Heart left ventricle (tissue), 16 donors: ENCODE measurements at regions not wholly inside any gene's neighbourhood (a gene's known extent, or its start where the extent isn't known, plus 50 kb on each side); places are given as distances from the start of the nearest gene placed in this dataset.

Experiments used
- ATAC-seq, 4 donors: fragments of 200-7000 bp; cut with Tn5 transposase; one replicate each; pipeline ENCODE4 v1.9.1; 2020 to 2022; ENCODE audit warnings: moderate library complexity in 4 of 4, mild to moderate bottlenecking in 3 of 4, moderate number of reproducible peaks in 1 of 4
- DNase-seq, 5 donors: peaks; one replicate each; pipeline ENCODE4 v3.0.0-alpha.2; 2020
- H3K27ac ChIP-seq, 12 donors: fragments of 200-600 bp; sonication (generic) in 4 of 12; one replicate each; pipeline versions ENCODE4 v1.5.0 to v1.8.0; 2016 to 2022; ENCODE audit warnings: mild to moderate bottlenecking in 2 of 12
- H3K27me3 ChIP-seq, 9 donors: fragments of 200-600 bp; sonication (generic) in 2 of 9; one replicate each; pipeline versions ENCODE4 v1.5.1 to v1.8.0; 2016 to 2022; ENCODE audit warnings: mild to moderate bottlenecking in 3 of 9
- H3K36me3 ChIP-seq, 9 donors: fragments of 200-600 bp; sonication (generic) in 2 of 9; one replicate each; pipeline versions ENCODE4 v1.5.0 to v1.8.0; 2018 to 2022; ENCODE audit warnings: mild to moderate bottlenecking in 2 of 9
- H3K4me1 ChIP-seq, 12 donors: fragments of 200-600 bp; sonication (generic) in 4 of 12; one replicate each; pipeline versions ENCODE4 v1.5.0 to v1.8.0; 2016 to 2022; ENCODE audit warnings: mild to moderate bottlenecking in 3 of 12
- H3K4me3 ChIP-seq, 12 donors: fragments of 200-600 bp; sonication (generic) in 4 of 12; one replicate each; pipeline versions ENCODE4 v1.5.0 to v1.8.0; 2017 to 2022; ENCODE audit warnings: mild to moderate bottlenecking in 9 of 12, moderate library complexity in 4 of 12
- H3K9me3 ChIP-seq, 12 donors: fragments of 200-600 bp; sonication (generic) in 4 of 12; one replicate each; pipeline versions ENCODE4 v1.5.0 to v1.8.0; 2016 to 2022; ENCODE audit warnings: mild to moderate bottlenecking in 1 of 12
- POLR2A ChIP-seq, 2 donors: fragments of 450-650 bp; IDR thresholded peaks; one replicate each; pipeline ENCODE4 v1.6.1; 2017; ENCODE audit warnings: antibody characterized with exemption in 2 of 2, mild to moderate bottlenecking in 2 of 2, moderate library complexity in 2 of 2
- whole genome bisulfite sequencing, 4 donors: extraction: QIAGEN DNeasy Blood & Tissue Kit in 2 of 4; methylation state at CpG; one replicate each; pipeline versions ENCODE4 v1.1.5 to v1.1.7; 2013 to 2018; 5-methylcytosine and 5-hydroxymethylcytosine counted together
- intact Hi-C, 10 donors: fragments of 100-400 bp; cut with DNase I; formaldehyde crosslinking; loops; one replicate each; pipeline versions ENCODE4 v1.11.1 to v1.14.2; 2022
- TF ChIP-seq, protein P1 (sequence below), 12 donors: fragments of 200-600 bp; sonication (generic) in 4 of 12; IDR thresholded peaks; one replicate each; pipeline versions ENCODE4 v1.5.0 to v1.8.0; 2018 to 2022; ENCODE audit warnings: antibody characterized with exemption in 12 of 12, mild to moderate bottlenecking in 5 of 12
- donor health status: ischemic (EF 13 %, LVEDD 7.1; RV severe dilation, severe dysfunction).
- donor health status: healthy with polysubstance abuse.
- donor health status: DM: no; HTN: yes; CAD: no.
- donor health status: DM: no; HTN: no; CAD: no.
- donor health status: ischemic (EF 25% LVEDD 6.9; RV normal size, moderate dysfunction).
- donor health status: ischemic (EF 25% LVEDD 5.7; RV mildly dilated, moderate dysfunction).
- donor health status: healthy.
- donor health status: DM: yes; HTN: yes; CAD: no.
- donor health status: ischemic (EF 35%, LVEDD 5.7; RV mildly dilated, moderate dysfunction).
- donor health status: nonischemic (EF 11% LVEDD 7.7; RV severe dilation, severe dysfunction).
- donor health status: DM: yes; HTN: yes; CAD: no.
- donor health status: PGD.
- donor health status: ischemic (EF 29% LVEDD 5.4; RV normal size, mild dysfunction).
- donor health status: nonischemic (EF 23%, LVEDD 6.1; RV moderate dilation, normal function).

DNA sequence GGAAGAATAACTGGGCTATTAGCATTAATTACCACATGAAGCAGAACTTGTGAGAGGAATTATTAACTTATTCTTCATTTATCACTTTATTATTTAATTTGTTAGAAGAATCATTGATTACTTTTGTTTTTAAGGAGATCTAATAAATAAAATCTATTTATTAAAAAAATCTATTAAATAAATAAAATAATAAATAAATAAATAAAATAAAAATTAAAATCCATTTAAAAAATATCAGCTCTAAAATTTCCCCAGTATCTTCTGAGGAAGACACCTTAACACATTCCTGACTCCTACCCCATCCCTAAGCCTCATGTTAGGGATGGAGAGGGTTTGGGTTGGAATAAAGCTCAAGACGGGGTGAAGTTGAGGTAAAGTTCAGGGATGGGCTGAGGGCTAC is 231.4 kb downstream of the CLIC5 start:
- no peak overlapping the region for H3K4me3 ChIP-seq
- no peak for DNase-seq
- no peaks in the 10 kb centered on the region for H3K4me1 ChIP-seq
- intact Hi-C loops = no loop called here
- H3K27ac ChIP-seq = no peak overlapping the region
- H3K27me3 ChIP-seq = no peaks in the 10 kb centered on the region
- H3K9me3 ChIP-seq = no peaks in the 10 kb centered on the region
- WGBS, 4 donors = 36 to 98% (median 93%) methylated on average over 1 of the region's 1 CpG
- H3K36me3 ChIP-seq = no peaks in the 10 kb centered on the region
- TF ChIP-seq POLR2A (IDR thresholded peaks at IDR 0.05) = no peak
- TF ChIP-seq, protein P1, sequence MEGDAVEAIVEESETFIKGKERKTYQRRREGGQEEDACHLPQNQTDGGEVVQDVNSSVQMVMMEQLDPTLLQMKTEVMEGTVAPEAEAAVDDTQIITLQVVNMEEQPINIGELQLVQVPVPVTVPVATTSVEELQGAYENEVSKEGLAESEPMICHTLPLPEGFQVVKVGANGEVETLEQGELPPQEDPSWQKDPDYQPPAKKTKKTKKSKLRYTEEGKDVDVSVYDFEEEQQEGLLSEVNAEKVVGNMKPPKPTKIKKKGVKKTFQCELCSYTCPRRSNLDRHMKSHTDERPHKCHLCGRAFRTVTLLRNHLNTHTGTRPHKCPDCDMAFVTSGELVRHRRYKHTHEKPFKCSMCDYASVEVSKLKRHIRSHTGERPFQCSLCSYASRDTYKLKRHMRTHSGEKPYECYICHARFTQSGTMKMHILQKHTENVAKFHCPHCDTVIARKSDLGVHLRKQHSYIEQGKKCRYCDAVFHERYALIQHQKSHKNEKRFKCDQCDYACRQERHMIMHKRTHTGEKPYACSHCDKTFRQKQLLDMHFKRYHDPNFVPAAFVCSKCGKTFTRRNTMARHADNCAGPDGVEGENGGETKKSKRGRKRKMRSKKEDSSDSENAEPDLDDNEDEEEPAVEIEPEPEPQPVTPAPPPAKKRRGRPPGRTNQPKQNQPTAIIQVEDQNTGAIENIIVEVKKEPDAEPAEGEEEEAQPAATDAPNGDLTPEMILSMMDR (IDR thresholded peaks at IDR 0.05) = no peak
- no peak for ATAC-seq

DNA sequence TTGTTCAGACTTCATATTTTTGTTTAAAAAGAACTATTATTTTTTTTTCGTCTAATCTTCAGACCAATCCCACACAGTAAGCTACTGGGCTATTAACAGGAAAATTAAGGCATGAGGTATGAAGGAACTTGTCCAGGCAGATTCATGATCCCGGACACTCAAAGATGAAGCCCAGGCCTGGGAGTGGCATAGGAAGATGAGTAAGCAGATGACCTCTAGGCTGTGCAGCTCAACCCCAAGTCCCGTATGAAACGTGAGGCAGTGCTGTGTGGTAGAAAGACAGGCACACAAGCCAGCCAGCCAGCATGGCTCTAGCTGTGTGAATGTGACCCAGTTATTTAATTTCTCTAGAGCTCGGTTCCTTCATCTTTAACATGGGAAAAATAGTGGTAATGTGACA is 231.9 kb downstream of the CLIC5 start:
- Histone ChIP-seq H3K27ac (no peak overlapping the region), H3K4me3 (no peak overlapping the region), H3K36me3 (no peaks in the 10 kb centered on the region), H3K27me3 (no peaks in the 10 kb centered on the region), H3K4me1 (no peaks in the 10 kb centered on the region), H3K9me3 (no peaks in the 10 kb centered on the region)
- no peak for TF ChIP-seq POLR2A (IDR thresholded peaks at IDR 0.05)
- TF ChIP-seq, protein P1 (IDR thresholded peaks at IDR 0.05) = no peak
- no peak for ATAC-seq
- DNase-seq = no peak
- intact Hi-C loops = no loop called here
- 89 to 92% (median 90%) methylated on average over 5 of the region's 5 CpGs for WGBS, 4 donors

DNA sequence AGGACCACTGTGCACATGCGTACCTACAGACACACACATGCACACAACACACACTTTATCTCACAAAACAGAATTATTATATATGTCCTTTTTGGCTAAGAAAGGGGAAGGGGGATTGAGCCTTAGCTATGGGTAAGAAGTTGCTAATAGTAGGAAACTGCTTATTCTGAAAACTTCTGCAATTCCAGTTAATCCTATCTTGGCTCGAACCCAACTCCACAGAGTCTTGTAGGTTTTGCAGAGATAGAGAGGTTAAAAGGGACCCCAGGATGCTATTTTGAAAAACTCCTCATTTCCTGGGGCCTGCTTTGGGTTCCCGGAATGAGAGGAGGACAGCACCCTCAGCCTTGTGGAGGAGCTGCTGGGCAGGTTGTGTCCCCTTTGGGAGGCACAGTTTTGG is 233.8 kb downstream of the CLIC5 start:
- 71 to 90% (median 89%) methylated on average over 3 of the region's 3 CpGs for WGBS, 4 donors
- DNase-seq = no peak
- H3K36me3 ChIP-seq = no peaks in the 10 kb centered on the region
- no peaks in the 10 kb centered on the region for H3K27me3 ChIP-seq
- H3K9me3 ChIP-seq = no peaks in the 10 kb centered on the region
- H3K27ac ChIP-seq = no peak overlapping the region
- intact Hi-C loops = no loop called here
- no peak for ATAC-seq
- no peak overlapping the region for H3K4me3 ChIP-seq
- TF ChIP-seq, protein P1 (IDR thresholded peaks at IDR 0.05) = no peak
- no peak for TF ChIP-seq POLR2A (IDR thresholded peaks at IDR 0.05)
- H3K4me1 ChIP-seq = no peaks in the 10 kb centered on the region

DNA sequence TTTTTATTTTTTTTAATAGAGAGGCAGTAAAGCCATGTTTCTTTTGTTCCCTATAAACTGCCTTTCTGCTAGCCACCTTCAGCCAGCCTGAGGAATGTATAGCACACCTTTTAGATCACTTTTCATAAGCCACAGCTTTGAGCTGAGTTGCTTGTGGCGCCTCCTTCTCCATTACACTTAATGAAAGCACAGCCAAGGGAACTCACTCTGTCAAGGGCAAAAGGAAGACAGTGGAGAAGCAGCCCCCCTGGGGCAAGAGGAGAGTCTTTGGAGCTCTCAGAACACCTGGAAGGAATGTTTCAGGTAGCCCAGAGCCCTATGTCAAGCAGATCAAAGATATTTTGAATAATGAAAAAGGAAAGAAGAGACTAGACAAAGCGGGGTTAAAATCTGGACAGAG is 235.1 kb downstream of the CLIC5 start:
- no peak overlapping the region for H3K4me3 ChIP-seq
- H3K4me1 ChIP-seq = no peaks in the 10 kb centered on the region
- intact Hi-C loops = no loop called here
- DNase-seq (no peak), ATAC-seq (no peak)
- H3K36me3 ChIP-seq = no peaks in the 10 kb centered on the region
- 96 to 100% (median 97%) methylated on average over 2 of the region's 2 CpGs for WGBS, 4 donors
- no peaks in the 10 kb centered on the region for H3K27me3 ChIP-seq
- TF ChIP-seq, protein P1 (IDR thresholded peaks at IDR 0.05) = no peak
- no peak for TF ChIP-seq POLR2A (IDR thresholded peaks at IDR 0.05)
- no peaks in the 10 kb centered on the region for H3K9me3 ChIP-seq
- H3K27ac ChIP-seq = no peak overlapping the region
